ENCODE measurements at regions not wholly inside any gene's neighbourhood (a gene's known extent, or its start where the extent isn't known, plus 50 kb on each side); places are given as distances from the start of the nearest gene placed in this dataset.
"Not testable (repeated sequence)": the region's sequence is repeated elsewhere in the genome, so short reads cannot be mapped to it uniquely, and the experiment has no call there.

- no peak for TF ChIP-seq CTCF (IDR thresholded peaks at IDR 0.05; ENCODE audit: insufficient read depth, missing control alignments)
- DNase-seq (ENCODE audit: insufficient read length, low spot score) (no peak), FAIRE-seq (no peak)
These were observed 197.4 kb downstream of the RASEF start for GRCh38 chr9:82865524-82865923.

GRCh38 chr9:82880336-82881050 is 182.4 kb downstream of the RASEF start:
- no peak for TF ChIP-seq CTCF (IDR thresholded peaks at IDR 0.05; ENCODE audit: insufficient read depth, missing control alignments)
- DNase-seq (ENCODE audit: insufficient read length, low spot score), result no peak
- FAIRE-seq, result no peak

GRCh38 chr9:82882138-82882537 is 180.8 kb downstream of the RASEF start:
- no peak for DNase-seq (ENCODE audit: insufficient read length, low spot score)
- no peak for TF ChIP-seq CTCF (IDR thresholded peaks at IDR 0.05; ENCODE audit: insufficient read depth, missing control alignments)
- no peak for FAIRE-seq

GRCh38 chr9:82882748-82883147 is 180.2 kb downstream of the RASEF start:
- TF ChIP-seq CTCF (IDR thresholded peaks at IDR 0.05; ENCODE audit: insufficient read depth, missing control alignments), result no peak
- FAIRE-seq (no peak), DNase-seq (ENCODE audit: insufficient read length, low spot score) (no peak)

- no peak for DNase-seq (ENCODE audit: insufficient read length, low spot score)
- no peak for TF ChIP-seq CTCF (IDR thresholded peaks at IDR 0.05; ENCODE audit: insufficient read depth, missing control alignments)
- FAIRE-seq, result no peak
These were observed 179.5 kb downstream of the RASEF start for GRCh38 chr9:82883436-82883835.

- not testable (repeated sequence) for FAIRE-seq; DNase-seq (ENCODE audit: insufficient read length, low spot score)
These were observed 179.0 kb downstream of the RASEF start for GRCh38 chr9:82883974-82884373.

GRCh38 chr9:82890401-82890800 is 172.5 kb downstream of the RASEF start:
- DNase-seq (ENCODE audit: insufficient read length, low spot score) (no peak), FAIRE-seq (no peak)
- no peak for TF ChIP-seq CTCF (IDR thresholded peaks at IDR 0.05; ENCODE audit: insufficient read depth, missing control alignments)

GRCh38 chr9:82890865-82891264 is 172.1 kb downstream of the RASEF start:
- FAIRE-seq (no peak), DNase-seq (ENCODE audit: insufficient read length, low spot score) (no peak)
- no peak for TF ChIP-seq CTCF (IDR thresholded peaks at IDR 0.05; ENCODE audit: insufficient read depth, missing control alignments)

All from D721Med (cell line).